Endothelial cell (in vitro differentiated cells): ENCODE measurements at regions not wholly inside any gene's neighbourhood (a gene's known extent, or its start where the extent isn't known, plus 50 kb on each side); places are given as distances from the start of the nearest gene placed in this dataset.

Source experiments
- DNase-seq: peaks from one replicate; pipeline ENCODE4 v3.0.0; 2021; ENCODE audit warnings: low spot score
- H3K27ac Mint-ChIP-seq: one replicate; pipeline ENCODE4 v1.8.0; 2021; ENCODE audit warnings: mixed read lengths, inconsistent platforms; ENCODE audit not compliant: unreplicated experiment
- H3K27me3 Mint-ChIP-seq: one replicate; pipeline ENCODE4 v1.8.0; 2021; ENCODE audit warnings: mild to moderate bottlenecking, moderate library complexity, mixed read lengths, inconsistent platforms; ENCODE audit not compliant: unreplicated experiment
- H3K36me3 Mint-ChIP-seq: one replicate; pipeline ENCODE4 v1.8.0; 2021; ENCODE audit warnings: mild to moderate bottlenecking, low read depth, mixed read lengths, inconsistent platforms; ENCODE audit not compliant: unreplicated experiment
- H3K4me1 Mint-ChIP-seq: one replicate; pipeline ENCODE4 v1.8.0; 2021; ENCODE audit warnings: mild to moderate bottlenecking, mixed read lengths, inconsistent platforms; ENCODE audit not compliant: unreplicated experiment
- H3K4me3 Mint-ChIP-seq: one replicate; pipeline ENCODE4 v1.8.0; 2021; ENCODE audit warnings: mild to moderate bottlenecking, mixed read lengths, inconsistent platforms; ENCODE audit not compliant: unreplicated experiment
- H3K9me3 Mint-ChIP-seq: one replicate; pipeline ENCODE4 v1.8.0; 2021; ENCODE audit warnings: mixed read lengths, inconsistent platforms; ENCODE audit not compliant: unreplicated experiment
- CTCF ChIP-seq: fragments of 200-600 bp; sonication (generic); IDR thresholded peaks from one replicate; pipeline ENCODE4 v1.5.0; 2021; ENCODE audit warnings: antibody characterized with exemption; ENCODE audit not compliant: unreplicated experiment

- TF ChIP-seq CTCF = no peak
- DNase-seq = no peak
- H3K9me3 Mint-ChIP-seq = no peaks in the 10 kb centered on the region
- H3K27me3 Mint-ChIP-seq = peaks cover 2% of the 10 kb centered on the region
- no peak overlapping the region for H3K4me3 Mint-ChIP-seq
- H3K27ac Mint-ChIP-seq = no peak overlapping the region
- H3K4me1 Mint-ChIP-seq = peaks cover 7% of the 10 kb centered on the region
- no peaks in the 10 kb centered on the region for H3K36me3 Mint-ChIP-seq
These were observed 66.1 kb upstream of the GRIP1 start for GRCh38 chr12:66744956-66745383.

GRCh38 chr12:66746489-66747201, 67.8 kb upstream of the GRIP1 start:
- no peak for DNase-seq

GRCh38 chr12:66751432-66752113, 72.7 kb upstream of the GRIP1 start:
- H3K27me3 Mint-ChIP-seq = peaks cover under 1% of the 10 kb centered on the region
- no peak for DNase-seq
- no peaks in the 10 kb centered on the region for H3K36me3 Mint-ChIP-seq
- no peaks in the 10 kb centered on the region for H3K4me1 Mint-ChIP-seq
- H3K27ac Mint-ChIP-seq = no peak overlapping the region
- H3K9me3 Mint-ChIP-seq = no peaks in the 10 kb centered on the region
- H3K4me3 Mint-ChIP-seq = no peak overlapping the region
- no peak for TF ChIP-seq CTCF

More at GRCh38 chr12:66746489-66747201, 67.8 kb upstream of the GRIP1 start:
- TF ChIP-seq CTCF = no peak
- H3K27me3 Mint-ChIP-seq = peaks cover 2% of the 10 kb centered on the region
- no peaks in the 10 kb centered on the region for H3K36me3 Mint-ChIP-seq
- H3K4me1 Mint-ChIP-seq = peaks cover 5% of the 10 kb centered on the region
- H3K27ac Mint-ChIP-seq = no peak overlapping the region
- no peaks in the 10 kb centered on the region for H3K9me3 Mint-ChIP-seq
- no peak overlapping the region for H3K4me3 Mint-ChIP-seq

- Mint-ChIP-seq H3K36me3 (no peaks in the 10 kb centered on the region), H3K27ac (no peak overlapping the region), H3K4me1 (no peaks in the 10 kb centered on the region), H3K4me3 (no peak overlapping the region), H3K9me3 (no peaks in the 10 kb centered on the region), H3K27me3 (no peaks in the 10 kb centered on the region)
- TF ChIP-seq CTCF = no peak
- no peak for DNase-seq
These were observed 74.9 kb upstream of the GRIP1 start for GRCh38 chr12:66753810-66754209.
